ENCODE measurements at regions not wholly inside any gene's neighbourhood (a gene's known extent, or its start where the extent isn't known, plus 50 kb on each side); places are given as distances from the start of the nearest gene placed in this dataset.

GRCh38 chr12:105922670-105923102 lies 216.1 kb downstream of the NUAK1 start:
- no peaks in the 10 kb centered on the region; a peak in 1 of 4 replicates for H3K4me1 ChIP-seq (ENCODE audit: control insufficient read depth in 1 of 2, insufficient read depth in 2 of 2, low read length in 2 of 2)
- intact Hi-C loops (cut with micrococcal nuclease): no loop called here
- no peaks in the 10 kb centered on the region for H3K27me3 ChIP-seq (ENCODE audit: insufficient read depth, low read length)
- H3K4me2 ChIP-seq (ENCODE audit: low read length): no peak overlapping the region
- H4K20me1 ChIP-seq (ENCODE audit: insufficient read depth): no peaks in the 10 kb centered on the region
- CTCF ChIA-PET: no interaction called here
- DNase-seq (ENCODE audit: low read depth, low spot score) (no peak), ATAC-seq (no peak)
- H3K9me2 ChIP-seq (ENCODE audit: insufficient read depth): no peaks in the 10 kb centered on the region
- H3K79me2 ChIP-seq (ENCODE audit: insufficient read depth, low read length): no peaks in the 10 kb centered on the region
- RAD21 ChIA-PET (ENCODE audit: low non-redundant PET in 1 of 2, low total read pairs in 2 of 2, uncharacterized antibody in 2 of 2, unreplicated experiment in 2 of 2): no interaction called here
- H3K9me3 ChIP-seq (ENCODE audit: control insufficient read depth in 1 of 2, insufficient read depth in 1 of 2, low read depth in 1 of 2, low read length in 2 of 2): no peaks in the 10 kb centered on the region
- TF ChIP-seq CBX3 (IDR thresholded peaks at IDR 0.05; ENCODE audit: low read depth) (no peak), ZBTB33 (IDR thresholded peaks at IDR 0.05; ENCODE audit: extremely low read depth, insufficient replicate concordance, low read length) (no peak), EGR1 (IDR thresholded peaks at IDR 0.05; ENCODE audit: low read depth) (no peak), MAX (IDR thresholded peaks at IDR 0.05) (no peak), FOSL1 (IDR thresholded peaks at IDR 0.05; ENCODE audit: low read depth) (no peak), RAD21 (IDR thresholded peaks at IDR 0.05; ENCODE audit: low read depth) (no peak), ZNF274 (IDR thresholded peaks at IDR 0.05; ENCODE audit: low read depth, low read length) (no peak), EZH2 (IDR thresholded peaks at IDR 0.05) (no peak), SIN3A (IDR thresholded peaks at IDR 0.05; ENCODE audit: low read depth) (no peak)
- no peaks in the 10 kb centered on the region for H3K36me3 ChIP-seq (ENCODE audit: control insufficient read depth in 1 of 2, insufficient read depth in 2 of 2, low read length in 2 of 2)
- no TSS peak for BruUV-seq (replicated peaks)
- no peak overlapping the region for H2AFZ ChIP-seq (ENCODE audit: low read depth, low read length, poor library complexity, severe bottlenecking)
- H3K27ac ChIP-seq (ENCODE audit: low read depth, low read length): no peak overlapping the region
- H3K9ac ChIP-seq (ENCODE audit: low read length): no peak overlapping the region
- no peak overlapping the region for H3K4me3 ChIP-seq (replicated peaks in 1 of 2; ENCODE audit: low read depth in 1 of 2, low read length in 2 of 2)
- POLR2A ChIA-PET: no interaction called here
